ENCODE measurements at regions not wholly inside any gene's neighbourhood (a gene's known extent, or its start where the extent isn't known, plus 50 kb on each side); places are given as distances from the start of the nearest gene placed in this dataset.
"Not testable (repeated sequence)": the region's sequence is repeated elsewhere in the genome, so short reads cannot be mapped to it uniquely, and the experiment has no call there.

DNA sequence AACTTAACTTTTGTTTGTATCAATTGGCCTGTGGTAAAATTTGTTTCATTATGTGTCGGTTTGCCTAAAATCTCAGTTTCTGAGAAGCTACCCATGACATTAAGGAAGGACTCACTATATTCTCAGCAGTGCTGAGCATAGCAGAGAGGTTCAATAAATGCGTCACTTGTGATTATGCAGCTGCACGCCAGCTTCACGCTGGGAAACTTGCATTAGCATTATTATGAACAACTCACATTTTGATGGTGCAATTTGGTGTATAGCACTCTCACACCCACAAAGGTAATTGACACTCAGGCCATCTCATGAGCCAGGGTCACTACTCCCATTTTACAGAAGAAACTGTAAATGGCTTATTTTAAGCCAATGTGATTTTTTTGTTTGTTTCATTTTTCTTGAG lies 80.6 kb upstream of the SALL1 start:
- WGBS (ENCODE audit: insufficient coverage), result no CpG with 5 or more reads among the region's 4 CpGs
- H3K9me3 Mint-ChIP-seq, result peaks cover 0 to 7% (median 2%) of the 10 kb centered on the region in 3 donors
- no peaks in the 10 kb centered on the region for H3K27me3 Mint-ChIP-seq
- H3K9me3 ChIP-seq, result no peaks in the 10 kb centered on the region
- peaks cover 0 to 2% of the 10 kb centered on the region in 2 experiments for H3K27me3 ChIP-seq (replicated peaks in 1 of 2; ENCODE audit: control insufficient read depth in 2 of 2, extremely low read depth in 1 of 2, insufficient read depth in 2 of 2, low read length in 1 of 2)
- POLR2A ChIA-PET, result interaction anchor here in 1 of 2 donors (0.6 kb wide), 1 partner anchor 342 kb away, joined by 3 read pairs; no protein-coding TSS in a partner anchor
- no peaks in the 10 kb centered on the region for H3K4me1 ChIP-seq (ENCODE audit: control insufficient read depth in 1 of 2, extremely low read depth in 1 of 2, insufficient read depth in 2 of 2, low read length in 2 of 2)
- H3K4me3 Mint-ChIP-seq, result no peak overlapping the region
- no peak overlapping the region for H3K27ac Mint-ChIP-seq
- no peaks in the 10 kb centered on the region for H3K36me3 ChIP-seq (ENCODE audit: control insufficient read depth in 2 of 2, extremely low read depth in 1 of 2, insufficient read depth in 1 of 2, low read length in 1 of 2)
- no peak for ATAC-seq (replicated peaks in 1 of 4)
- CTCF ChIA-PET, result no interaction called here
- no peak overlapping the region for H3K4me3 ChIP-seq (ENCODE audit: control insufficient read depth in 1 of 2, extremely low read depth in 1 of 2, low read length in 1 of 2)
- no peak for DNase-seq
- H3K27ac ChIP-seq (ENCODE audit: low read length), result no peak overlapping the region
- no peaks in the 10 kb centered on the region for H3K36me3 Mint-ChIP-seq
- no peaks in the 10 kb centered on the region for H3K4me1 Mint-ChIP-seq

DNA sequence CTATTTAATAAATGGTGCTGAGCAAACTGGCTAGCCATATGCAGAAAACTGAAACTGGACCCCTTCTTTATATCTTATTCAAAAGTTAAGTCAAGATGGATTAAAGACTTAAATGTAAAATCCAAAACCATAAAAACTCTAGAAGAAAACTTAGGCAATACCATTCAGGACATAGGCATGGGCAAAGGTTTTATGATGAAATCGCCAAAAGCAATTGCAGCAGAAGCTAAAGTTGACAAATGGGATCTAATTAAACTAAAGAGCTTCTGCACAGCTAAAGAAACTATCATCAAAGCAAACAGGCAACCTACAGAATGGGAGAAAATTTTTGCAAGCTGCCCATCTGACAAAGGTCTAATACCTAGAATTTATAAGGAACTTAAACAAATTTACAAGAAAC lies 79.0 kb upstream of the SALL1 start:
- H3K4me1 Mint-ChIP-seq; CTCF ChIA-PET; DNase-seq; ATAC-seq (replicated peaks in 1 of 4); H3K9me3 ChIP-seq; H3K4me3 Mint-ChIP-seq; H3K27me3 Mint-ChIP-seq; H3K36me3 Mint-ChIP-seq; H3K27me3 ChIP-seq (replicated peaks in 1 of 2; ENCODE audit: control insufficient read depth in 2 of 2, extremely low read depth in 1 of 2, insufficient read depth in 2 of 2, low read length in 1 of 2); H3K27ac Mint-ChIP-seq; H3K9me3 Mint-ChIP-seq; H3K4me3 ChIP-seq (ENCODE audit: control insufficient read depth in 1 of 2, extremely low read depth in 1 of 2, low read length in 1 of 2); H3K27ac ChIP-seq (ENCODE audit: low read length); H3K36me3 ChIP-seq (ENCODE audit: control insufficient read depth in 2 of 2, extremely low read depth in 1 of 2, insufficient read depth in 1 of 2, low read length in 1 of 2); POLR2A ChIA-PET; H3K4me1 ChIP-seq (ENCODE audit: control insufficient read depth in 1 of 2, extremely low read depth in 1 of 2, insufficient read depth in 2 of 2, low read length in 2 of 2): not testable (repeated sequence)
- WGBS (ENCODE audit: insufficient coverage), result no CpG with 5 or more reads among the region's 1 CpG

DNA sequence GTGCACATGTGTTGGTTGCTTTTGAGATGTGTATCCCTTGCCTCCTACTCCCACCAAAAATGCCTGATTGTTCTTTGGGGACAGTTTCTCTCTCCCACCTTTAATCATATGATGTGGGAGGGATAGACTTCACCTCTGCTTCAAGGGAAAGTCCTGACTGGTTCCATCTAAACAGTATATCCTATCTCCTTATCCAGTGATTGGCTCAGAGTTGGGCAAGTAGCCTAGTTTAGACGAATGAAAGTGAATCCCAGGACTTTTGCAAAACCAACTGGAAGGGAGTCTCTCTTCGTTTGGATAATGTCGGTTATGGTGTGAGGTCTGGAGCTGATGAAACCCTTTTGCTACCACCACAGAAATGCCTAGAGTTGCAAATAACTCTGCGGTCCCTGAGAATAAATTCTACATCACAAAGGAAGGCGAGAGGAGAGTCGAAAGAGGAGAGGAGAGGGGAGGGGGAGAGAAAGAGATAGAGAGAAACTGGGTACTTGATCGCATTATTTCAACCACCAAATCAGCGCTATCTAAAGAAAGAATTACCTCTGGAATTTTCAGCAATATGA lies 77.1 kb upstream of the SALL1 start:
- ChIA-PET CTCF (no interaction called here), POLR2A (no interaction called here)
- no CpG with 5 or more reads among the region's 8 CpGs for WGBS (ENCODE audit: insufficient coverage)

DNA sequence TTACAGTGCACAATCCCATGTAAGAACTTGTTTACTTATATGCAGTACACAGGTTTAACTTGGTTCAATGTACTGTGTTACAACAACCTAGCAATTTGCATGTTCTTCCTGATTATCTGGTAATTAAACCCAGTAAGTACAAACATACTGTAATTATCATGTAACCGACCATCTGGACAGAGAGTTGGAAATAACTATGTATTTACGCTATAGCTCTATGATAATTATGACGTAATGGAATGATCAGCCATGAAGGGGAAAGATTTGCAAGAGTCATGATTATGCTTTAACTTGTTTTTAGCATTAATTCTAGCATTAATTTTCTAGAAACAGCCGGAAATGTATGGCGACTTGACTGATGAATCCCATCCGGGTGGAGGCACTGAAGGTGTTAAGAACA lies 74.8 kb upstream of the SALL1 start:
- H3K36me3 ChIP-seq (ENCODE audit: control insufficient read depth in 2 of 2, extremely low read depth in 1 of 2, insufficient read depth in 1 of 2, low read length in 1 of 2), result no peaks in the 10 kb centered on the region
- DNase-seq, result no peak
- CTCF ChIA-PET, result no interaction called here
- no peak for ATAC-seq (replicated peaks in 1 of 4)
- H3K27ac ChIP-seq (ENCODE audit: low read length), result no peak overlapping the region
- H3K4me3 ChIP-seq (ENCODE audit: control insufficient read depth in 1 of 2, extremely low read depth in 1 of 2, low read length in 1 of 2), result no peak overlapping the region
- H3K27me3 ChIP-seq (replicated peaks in 1 of 2; ENCODE audit: control insufficient read depth in 2 of 2, extremely low read depth in 1 of 2, insufficient read depth in 2 of 2, low read length in 1 of 2), result no peaks in the 10 kb centered on the region
- Mint-ChIP-seq H3K4me1 (no peaks in the 10 kb centered on the region), H3K27me3 (no peaks in the 10 kb centered on the region), H3K9me3 (peaks cover 2 to 13% (median 9%) of the 10 kb centered on the region in 3 donors), H3K4me3 (no peak overlapping the region), H3K27ac (no peak overlapping the region), H3K36me3 (no peaks in the 10 kb centered on the region)
- no CpG with 5 or more reads among the region's 6 CpGs for WGBS (ENCODE audit: insufficient coverage)
- H3K4me1 ChIP-seq (ENCODE audit: control insufficient read depth in 1 of 2, extremely low read depth in 1 of 2, insufficient read depth in 2 of 2, low read length in 2 of 2), result no peaks in the 10 kb centered on the region
- POLR2A ChIA-PET, result no interaction called here
- no peaks in the 10 kb centered on the region for H3K9me3 ChIP-seq

More for the DNA sequence above, 77.1 kb upstream of the SALL1 start:
- Histone ChIP-seq H3K27ac (ENCODE audit: low read length) (no peak overlapping the region), H3K4me3 (ENCODE audit: control insufficient read depth in 1 of 2, extremely low read depth in 1 of 2, low read length in 1 of 2) (no peak overlapping the region), H3K36me3 (ENCODE audit: control insufficient read depth in 2 of 2, extremely low read depth in 1 of 2, insufficient read depth in 1 of 2, low read length in 1 of 2) (no peaks in the 10 kb centered on the region), H3K9me3 (no peaks in the 10 kb centered on the region), H3K4me1 (ENCODE audit: control insufficient read depth in 1 of 2, extremely low read depth in 1 of 2, insufficient read depth in 2 of 2, low read length in 2 of 2) (no peaks in the 10 kb centered on the region), H3K27me3 (replicated peaks in 1 of 2; ENCODE audit: control insufficient read depth in 2 of 2, extremely low read depth in 1 of 2, insufficient read depth in 2 of 2, low read length in 1 of 2) (no peaks in the 10 kb centered on the region)
- Mint-ChIP-seq H3K9me3 (peaks cover 2 to 10% (median 3%) of the 10 kb centered on the region in 3 donors), H3K4me1 (no peaks in the 10 kb centered on the region), H3K27me3 (no peaks in the 10 kb centered on the region), H3K4me3 (no peak overlapping the region), H3K27ac (no peak overlapping the region), H3K36me3 (no peaks in the 10 kb centered on the region)
- no peak for DNase-seq
- ATAC-seq (replicated peaks in 1 of 4), result no peak

DNA sequence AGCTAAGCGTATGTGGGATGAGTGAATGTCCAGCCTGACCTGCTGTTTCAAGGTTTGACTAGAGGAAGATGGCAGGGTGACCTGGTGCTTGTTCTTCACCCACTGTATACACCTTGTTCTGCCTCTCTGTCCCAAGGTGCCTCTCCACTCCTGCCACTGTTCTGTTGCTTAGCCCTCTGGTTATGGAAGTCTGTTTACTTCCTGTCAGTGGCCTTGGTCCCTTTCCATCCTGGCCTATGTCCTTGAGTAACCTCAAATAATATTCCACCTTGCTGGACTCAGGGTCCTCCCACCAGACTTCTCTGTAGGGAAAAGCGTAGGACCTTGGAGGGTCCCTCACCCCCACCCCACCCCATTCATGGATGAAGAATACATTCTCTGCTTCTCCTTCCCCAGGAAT lies 73.2 kb upstream of the SALL1 start:
- no peaks in the 10 kb centered on the region for H3K27me3 ChIP-seq (replicated peaks in 1 of 2; ENCODE audit: control insufficient read depth in 2 of 2, extremely low read depth in 1 of 2, insufficient read depth in 2 of 2, low read length in 1 of 2)
- DNase-seq, result no peak
- ChIA-PET CTCF (no interaction called here), POLR2A (no interaction called here)
- Mint-ChIP-seq H3K27ac (no peak overlapping the region), H3K36me3 (no peaks in the 10 kb centered on the region), H3K9me3 (peaks cover 7 to 19% (median 13%) of the 10 kb centered on the region in 3 donors), H3K27me3 (no peaks in the 10 kb centered on the region), H3K4me3 (no peak overlapping the region), H3K4me1 (no peaks in the 10 kb centered on the region)
- H3K27ac ChIP-seq (ENCODE audit: low read length), result no peak overlapping the region
- no peaks in the 10 kb centered on the region for H3K4me1 ChIP-seq (ENCODE audit: control insufficient read depth in 1 of 2, extremely low read depth in 1 of 2, insufficient read depth in 2 of 2, low read length in 2 of 2)
- H3K4me3 ChIP-seq (ENCODE audit: control insufficient read depth in 1 of 2, extremely low read depth in 1 of 2, low read length in 1 of 2), result no peak overlapping the region
- no peaks in the 10 kb centered on the region for H3K9me3 ChIP-seq
- WGBS (ENCODE audit: insufficient coverage), result no CpG with 5 or more reads among the region's 2 CpGs
- no peaks in the 10 kb centered on the region for H3K36me3 ChIP-seq (ENCODE audit: control insufficient read depth in 2 of 2, extremely low read depth in 1 of 2, insufficient read depth in 1 of 2, low read length in 1 of 2)
- ATAC-seq (replicated peaks in 1 of 4), result no peak

DNA sequence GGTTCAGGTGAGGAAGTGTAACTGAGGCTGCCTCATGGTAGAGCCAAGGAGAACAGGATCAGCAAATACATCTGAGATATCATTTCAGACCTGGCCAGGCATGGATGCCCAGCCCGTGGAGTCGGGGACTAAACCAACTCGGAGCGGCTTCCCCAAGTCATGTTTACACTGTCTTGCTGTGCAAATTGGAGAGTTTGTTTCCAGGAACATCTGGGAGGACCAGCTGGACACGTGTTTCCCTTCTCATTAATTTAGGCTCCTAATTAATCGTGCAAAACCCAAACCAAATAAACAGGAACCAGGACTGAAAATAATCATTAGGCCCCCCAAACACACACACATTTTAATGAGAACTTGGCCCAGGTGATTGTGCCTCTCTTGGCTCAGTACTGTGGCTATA lies 70.9 kb upstream of the SALL1 start:
- Mint-ChIP-seq H3K4me3 (no peak overlapping the region), H3K9me3 (peaks cover 13 to 33% (median 27%) of the 10 kb centered on the region in 3 donors), H3K27me3 (no peaks in the 10 kb centered on the region), H3K27ac (no peak overlapping the region), H3K4me1 (no peaks in the 10 kb centered on the region), H3K36me3 (no peaks in the 10 kb centered on the region)
- Histone ChIP-seq H3K27ac (ENCODE audit: low read length) (no peak overlapping the region), H3K9me3 (no peaks in the 10 kb centered on the region), H3K36me3 (ENCODE audit: control insufficient read depth in 2 of 2, extremely low read depth in 1 of 2, insufficient read depth in 1 of 2, low read length in 1 of 2) (no peaks in the 10 kb centered on the region), H3K27me3 (replicated peaks in 1 of 2; ENCODE audit: control insufficient read depth in 2 of 2, extremely low read depth in 1 of 2, insufficient read depth in 2 of 2, low read length in 1 of 2) (no peaks in the 10 kb centered on the region), H3K4me1 (ENCODE audit: control insufficient read depth in 1 of 2, extremely low read depth in 1 of 2, insufficient read depth in 2 of 2, low read length in 2 of 2) (no peaks in the 10 kb centered on the region), H3K4me3 (ENCODE audit: control insufficient read depth in 1 of 2, extremely low read depth in 1 of 2, low read length in 1 of 2) (no peak overlapping the region)
- POLR2A ChIA-PET, result no interaction called here
- whole genome bisulfite sequencing (ENCODE audit: insufficient coverage), result 96% methylated on average over 4 of the region's 6 CpGs
- DNase-seq (no peak), ATAC-seq (replicated peaks in 1 of 4) (no peak)
- CTCF ChIA-PET, result no interaction called here

DNA sequence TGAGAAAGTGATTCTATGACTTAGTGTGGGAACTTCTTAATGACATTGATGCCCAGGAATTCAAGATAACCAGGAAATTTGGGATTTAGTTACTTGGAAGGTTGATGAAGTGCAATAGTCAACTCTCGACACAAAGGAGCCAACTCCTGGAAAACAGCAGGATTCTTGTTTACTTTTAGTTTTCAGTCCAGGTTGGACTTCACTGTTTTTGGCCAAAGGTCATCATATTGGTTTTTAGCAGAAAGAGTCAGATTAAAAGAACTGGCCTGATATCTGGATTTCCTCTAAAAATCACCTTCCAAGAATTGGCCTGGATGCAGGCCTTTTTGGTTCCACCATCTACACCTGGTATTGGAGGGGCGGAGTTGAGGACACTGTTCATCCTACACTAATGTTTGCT lies 60.1 kb upstream of the SALL1 start:
- ChIA-PET POLR2A (no interaction called here), CTCF (no interaction called here)
- Mint-ChIP-seq H3K9me3 (peaks cover 15 to 20% (median 17%) of the 10 kb centered on the region in 3 donors), H3K4me3 (no peak overlapping the region), H3K36me3 (no peaks in the 10 kb centered on the region), H3K4me1 (no peaks in the 10 kb centered on the region), H3K27me3 (no peaks in the 10 kb centered on the region), H3K27ac (no peak overlapping the region)
- Histone ChIP-seq H3K27ac (ENCODE audit: low read length) (no peak overlapping the region), H3K36me3 (ENCODE audit: control insufficient read depth in 2 of 2, extremely low read depth in 1 of 2, insufficient read depth in 1 of 2, low read length in 1 of 2) (no peaks in the 10 kb centered on the region), H3K27me3 (replicated peaks in 1 of 2; ENCODE audit: control insufficient read depth in 2 of 2, extremely low read depth in 1 of 2, insufficient read depth in 2 of 2, low read length in 1 of 2) (no peaks in the 10 kb centered on the region), H3K9me3 (no peaks in the 10 kb centered on the region), H3K4me1 (ENCODE audit: control insufficient read depth in 1 of 2, extremely low read depth in 1 of 2, insufficient read depth in 2 of 2, low read length in 2 of 2) (no peaks in the 10 kb centered on the region), H3K4me3 (ENCODE audit: control insufficient read depth in 1 of 2, extremely low read depth in 1 of 2, low read length in 1 of 2) (no peak overlapping the region)
- no peak for ATAC-seq (replicated peaks in 1 of 4)
- DNase-seq, result no peak
- WGBS (ENCODE audit: insufficient coverage), result no CpG with 5 or more reads among the region's 2 CpGs
